VCaP (cell line): ENCODE measurements at regions not wholly inside any gene's neighbourhood (a gene's known extent, or its start where the extent isn't known, plus 50 kb on each side); places are given as distances from the start of the nearest gene placed in this dataset.
A peak's percentile ranks its signal among the peaks of the same experiment; 100 is the strongest.

ENCODE experiments used
- H3K27ac ChIP-seq: fragments of 450-650 bp; 2 replicates; pipeline ENCODE4 v1.5.1; 2017
- CTCF ChIP-seq: fragments of 450-650 bp; conservative IDR thresholded peaks from 2 replicates; pipeline ENCODE4 v1.5.1; 2017; ENCODE audit warnings: mild to moderate bottlenecking, moderate library complexity

DNA sequence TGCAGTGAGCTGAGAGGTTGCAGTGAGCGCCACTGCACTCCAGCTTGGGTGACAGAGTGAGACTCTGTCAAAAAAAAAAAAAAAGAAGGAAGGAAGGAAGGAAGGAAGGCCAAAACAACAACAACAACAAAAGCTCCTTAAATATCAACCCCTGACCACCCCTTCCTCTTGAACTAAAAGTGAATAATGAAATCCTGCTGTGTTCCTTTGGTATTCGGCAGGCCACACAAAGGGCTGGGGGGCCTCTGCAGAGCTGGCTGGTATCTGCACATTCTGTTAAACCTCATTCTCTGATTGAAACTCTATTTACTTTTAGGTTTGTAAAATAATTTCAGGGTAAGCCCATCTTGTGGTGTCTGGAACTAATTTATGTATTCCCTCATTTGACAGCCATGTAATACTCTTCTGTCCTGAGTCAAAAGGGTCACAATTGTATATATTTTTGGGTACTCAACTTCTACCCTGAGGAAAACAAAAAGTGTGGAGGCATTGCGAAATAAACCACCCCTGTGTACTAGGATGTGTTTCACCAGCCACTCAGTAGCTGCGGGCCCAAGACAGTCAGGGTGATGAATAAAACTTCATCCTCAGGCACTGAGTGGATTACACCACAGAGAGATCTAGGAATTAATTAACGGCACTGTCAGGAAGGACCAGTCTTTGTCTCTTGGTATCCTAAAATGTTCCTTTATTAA is 446.4 kb upstream of the PFKP start:
- no peak for TF ChIP-seq CTCF
- no peak overlapping the region for H3K27ac ChIP-seq

- H3K27ac ChIP-seq: no peak overlapping the region
- no peak for TF ChIP-seq CTCF
Measured at GRCh38 chr10:2619916-2620315, 447.4 kb upstream of the PFKP start.

DNA sequence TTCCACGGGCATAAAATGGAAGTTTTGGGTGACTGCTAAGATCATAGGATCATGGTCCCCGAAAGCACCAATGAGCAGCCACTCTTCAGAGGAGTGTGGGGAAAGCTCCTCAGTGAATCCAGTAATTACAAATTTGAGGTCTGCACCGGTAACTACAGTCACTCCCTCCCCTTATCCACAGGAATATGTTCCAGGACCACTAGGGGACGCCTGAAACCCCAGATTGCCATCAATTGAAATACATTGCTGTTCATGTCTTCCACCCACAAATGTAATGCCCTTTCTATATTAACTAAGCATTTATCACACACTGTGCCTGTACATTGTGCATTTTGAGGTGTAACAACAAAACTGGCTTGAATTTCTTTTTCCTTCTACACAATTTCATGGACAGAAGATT is 447.9 kb upstream of the PFKP start:
- H3K27ac ChIP-seq: no peak overlapping the region
- TF ChIP-seq CTCF: peak; percentile 80

GRCh38 chr10:2618690-2619089 is 448.7 kb upstream of the PFKP start:
- H3K27ac ChIP-seq: no peak overlapping the region
- TF ChIP-seq CTCF: no peak

- no peak overlapping the region for H3K27ac ChIP-seq
- TF ChIP-seq CTCF: no peak
Measured at GRCh38 chr10:2616215-2616614, 451.1 kb upstream of the PFKP start.

- no peak for TF ChIP-seq CTCF
- H3K27ac ChIP-seq: no peak overlapping the region
Measured at GRCh38 chr10:2611603-2612002, 455.7 kb upstream of the PFKP start.

DNA sequence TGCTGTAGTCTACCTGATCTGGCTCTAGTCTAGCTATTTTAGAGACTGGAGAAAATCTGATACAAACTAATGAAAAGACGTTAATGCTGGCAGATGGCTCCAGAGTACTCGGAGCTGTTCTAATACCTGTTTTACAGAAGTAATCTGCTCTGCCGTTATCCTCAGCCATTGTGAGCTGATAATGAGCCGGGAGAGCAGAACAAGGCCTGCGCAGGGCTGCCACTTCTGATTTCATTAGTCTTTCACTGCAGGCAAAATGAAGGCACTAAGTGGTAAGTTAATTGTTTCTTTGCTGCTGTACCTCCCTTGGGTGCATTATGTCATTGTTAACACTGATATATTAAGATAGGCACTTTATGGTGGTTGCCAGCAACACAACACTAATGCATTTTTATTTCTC is 456.4 kb upstream of the PFKP start:
- H3K27ac ChIP-seq: no peak overlapping the region
- TF ChIP-seq CTCF: no peak
